ENCODE measurements at regions not wholly inside any gene's neighbourhood (a gene's known extent, or its start where the extent isn't known, plus 50 kb on each side); places are given as distances from the start of the nearest gene placed in this dataset.

DNA sequence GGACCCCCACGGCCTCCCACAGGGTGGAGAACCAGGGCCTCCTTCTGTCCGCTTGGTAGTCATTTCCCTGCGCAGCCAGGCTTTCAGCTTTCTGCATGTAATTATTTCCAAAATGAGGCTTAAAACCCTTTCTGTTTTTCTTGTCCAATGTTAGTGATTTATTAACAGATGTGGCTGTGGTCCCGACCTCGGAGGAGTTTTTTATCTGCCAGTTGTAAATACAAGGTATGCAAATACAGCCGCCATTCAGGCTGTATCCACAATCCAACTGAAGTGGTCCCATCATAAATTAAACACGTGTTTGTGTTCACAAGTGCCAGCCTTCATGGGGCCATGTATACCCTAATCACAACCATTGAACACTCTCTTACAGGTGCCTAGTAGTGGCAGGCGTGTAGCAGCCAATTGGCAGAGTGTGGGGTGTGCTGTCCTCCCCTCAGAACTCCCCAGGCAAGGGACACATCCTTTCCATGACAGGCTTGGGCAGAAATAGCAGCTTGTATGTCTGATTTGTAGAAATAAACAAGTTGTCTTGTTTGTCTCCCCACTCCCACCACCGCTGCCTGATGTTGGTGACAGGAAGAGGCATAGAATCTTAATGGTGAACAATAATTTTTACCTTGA, 251.3 kb upstream of the MKI67 start:
- DNase-seq = no peak

GRCh38 chr10:128377988-128378387, 251.8 kb upstream of the MKI67 start:
- DNase-seq = no peak

- no peak for DNase-seq
Observed at GRCh38 chr10:128380946-128381345, 254.7 kb upstream of the MKI67 start.

- DNase-seq = no peak
Observed at GRCh38 chr10:128382225-128382624, 256.0 kb upstream of the MKI67 start.

DNA sequence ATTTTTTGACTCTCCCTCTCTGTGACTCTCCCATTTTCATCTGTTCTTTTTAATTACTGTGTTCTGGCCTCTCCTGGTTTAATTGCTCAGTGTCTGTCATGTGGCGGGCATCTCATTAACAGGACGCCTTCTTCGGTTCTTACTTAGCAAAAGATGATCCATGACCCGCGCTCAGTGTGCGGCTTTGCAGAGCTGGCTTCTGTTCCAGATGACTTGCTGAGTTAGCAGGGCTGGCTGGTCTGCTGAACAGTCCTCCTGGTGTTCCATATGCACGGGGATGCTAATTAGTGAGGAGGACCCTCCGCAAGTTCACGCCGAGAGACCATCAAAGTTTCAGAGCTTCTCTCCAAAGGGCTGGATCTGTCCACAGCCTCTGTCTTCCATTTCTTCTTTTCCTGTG, 258.6 kb upstream of the MKI67 start:
- no peak for DNase-seq

GRCh38 chr10:128386231-128386630, 260.0 kb upstream of the MKI67 start:
- no peak for DNase-seq

GRCh38 chr10:128386816-128387604, 260.8 kb upstream of the MKI67 start:
- DNase-seq = no peak

DNA sequence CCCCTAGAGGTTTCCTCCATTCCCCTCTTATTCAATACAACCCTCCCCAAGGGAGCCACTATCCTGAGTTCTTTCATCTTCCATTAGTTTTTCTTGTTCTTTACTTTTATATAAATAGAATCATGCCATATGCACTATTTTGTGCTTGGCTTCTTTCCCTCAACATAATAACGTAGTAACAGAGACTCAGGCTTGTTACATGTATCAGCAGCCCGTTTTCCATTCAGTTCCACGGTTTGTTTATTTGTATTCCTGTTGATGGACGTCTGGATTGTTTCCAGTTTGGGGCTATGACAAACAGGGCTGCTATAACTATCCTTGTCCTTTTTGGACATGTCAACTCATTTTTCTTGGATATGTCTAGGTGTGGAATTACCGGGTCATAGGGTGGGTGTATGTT, 264.4 kb upstream of the MKI67 start:
- DNase-seq = no peak

DNA sequence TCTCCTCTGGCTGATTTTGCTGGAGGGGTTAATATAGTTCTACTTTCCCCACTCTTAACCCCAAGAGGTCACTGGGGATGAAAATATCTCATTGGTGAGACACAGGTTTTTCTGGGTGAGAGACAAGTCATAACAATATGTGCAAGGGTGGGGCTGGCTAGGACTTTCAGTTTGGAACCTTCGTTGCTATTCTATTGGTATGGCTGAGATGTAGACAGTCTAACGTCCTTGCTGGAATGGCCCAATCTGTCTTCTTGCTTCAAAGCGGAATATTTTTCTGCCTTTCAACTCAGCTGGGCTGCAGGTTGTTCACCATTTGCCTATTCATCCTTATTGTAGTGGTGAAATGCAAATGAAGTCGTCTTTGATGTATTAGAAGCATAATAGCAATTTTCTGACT, 267.3 kb upstream of the MKI67 start:
- no peak for DNase-seq

GRCh38 chr10:128398118-128398517, 271.9 kb upstream of the MKI67 start:
- DNase-seq = no peak

DNA sequence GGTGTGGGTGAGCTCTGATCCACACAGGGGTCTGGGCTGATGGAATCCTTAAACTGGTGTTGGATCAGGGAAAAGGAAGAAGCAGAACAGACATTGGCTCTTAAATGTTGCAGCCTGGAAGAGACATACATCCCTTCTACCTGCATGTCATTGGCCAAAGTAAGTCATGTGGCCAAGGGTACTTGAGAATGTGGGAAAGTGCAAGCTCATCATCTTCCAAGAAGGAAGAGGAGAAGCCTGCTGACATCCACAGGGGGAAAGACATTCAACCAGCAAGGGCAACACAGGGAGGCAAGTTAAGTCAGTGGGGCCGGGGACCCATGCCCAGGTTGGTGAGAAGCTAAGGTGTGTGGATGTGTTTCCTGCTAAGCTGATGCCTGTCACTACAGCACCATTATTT, 272.8 kb upstream of the MKI67 start:
- no peak for DNase-seq

DNA sequence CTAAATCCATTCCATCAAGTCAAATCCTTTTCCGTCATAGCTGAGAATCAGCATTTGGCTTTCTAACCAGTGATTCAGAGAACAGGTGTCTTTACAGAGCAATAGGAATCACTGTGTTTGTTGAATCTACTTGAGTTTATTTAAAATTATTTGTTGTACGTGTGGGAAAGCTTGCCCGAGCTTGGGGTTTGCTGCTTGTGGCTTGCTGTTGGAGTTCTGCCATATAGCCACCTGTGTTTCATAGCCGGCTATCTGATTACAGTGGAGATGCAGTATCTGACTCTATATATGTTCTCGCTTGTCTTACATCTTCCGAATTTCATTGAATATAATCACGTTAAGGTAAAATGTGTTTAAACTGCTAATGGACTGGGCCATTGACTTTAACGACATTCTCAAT, 274.3 kb upstream of the MKI67 start:
- no peak for DNase-seq

DNA sequence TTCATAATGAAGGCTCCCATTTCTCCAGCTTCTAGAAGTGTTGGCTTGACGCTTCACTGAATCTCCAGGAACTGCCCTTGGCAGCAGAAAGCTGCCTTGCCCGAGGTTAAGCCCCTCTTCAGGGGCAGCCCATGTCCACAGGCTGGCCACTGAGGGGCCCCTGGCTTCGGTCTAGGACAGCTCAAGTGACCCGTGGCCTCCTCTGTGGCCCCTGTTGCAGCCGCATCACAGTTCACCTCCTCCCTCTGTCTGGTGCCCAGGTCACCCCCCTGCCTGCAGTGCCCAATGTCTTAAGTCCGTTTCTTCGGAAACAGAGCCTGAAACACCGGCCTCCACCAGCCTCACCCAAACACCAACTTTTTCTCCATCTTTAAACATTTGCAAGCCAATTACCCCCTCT, 279.2 kb upstream of the MKI67 start:
- no peak for DNase-seq

GRCh38 chr10:128411643-128412042, 285.4 kb upstream of the MKI67 start:
- DNase-seq = no peak

- no peak for DNase-seq
Observed at GRCh38 chr10:128414568-128414967, 288.3 kb upstream of the MKI67 start.

DNA sequence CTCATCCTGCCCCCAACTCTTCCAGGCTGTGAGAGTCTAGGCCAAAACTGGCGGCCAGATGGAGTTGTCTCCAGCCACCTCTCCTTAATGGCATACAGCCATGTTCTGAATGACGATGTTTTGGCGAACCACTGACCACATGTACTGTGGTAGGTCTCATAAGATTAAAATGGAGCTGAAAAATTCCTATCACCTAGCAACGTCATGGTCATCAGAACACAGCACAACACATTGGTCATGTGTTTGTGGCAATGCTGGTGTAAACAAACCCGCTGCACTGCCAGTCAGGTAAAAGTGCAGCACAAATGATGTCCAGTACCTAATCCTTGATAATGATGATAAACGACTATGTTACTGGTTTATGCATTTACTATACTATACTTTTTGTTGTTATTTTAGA, 290.0 kb upstream of the MKI67 start:
- no peak for DNase-seq

DNA sequence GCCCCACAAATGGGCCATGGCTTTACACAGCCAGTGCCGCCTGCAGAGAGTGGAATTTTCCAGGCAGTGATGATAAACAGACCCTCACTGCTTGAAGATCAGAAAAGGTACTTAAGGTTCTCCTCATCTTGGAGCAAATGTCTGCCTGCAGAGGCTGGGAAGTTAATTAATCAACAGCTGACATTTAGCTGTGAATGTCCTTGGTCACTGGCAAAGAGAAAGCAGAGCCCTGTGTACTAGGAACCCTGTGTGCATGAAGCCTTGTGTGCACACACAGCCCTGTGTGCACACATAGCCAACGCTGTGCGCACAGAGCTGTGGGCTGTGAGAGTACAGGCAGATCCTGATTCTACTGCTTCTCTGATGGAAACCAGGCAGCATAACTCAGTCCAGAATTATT, 291.6 kb upstream of the MKI67 start:
- DNase-seq = no peak

DNA sequence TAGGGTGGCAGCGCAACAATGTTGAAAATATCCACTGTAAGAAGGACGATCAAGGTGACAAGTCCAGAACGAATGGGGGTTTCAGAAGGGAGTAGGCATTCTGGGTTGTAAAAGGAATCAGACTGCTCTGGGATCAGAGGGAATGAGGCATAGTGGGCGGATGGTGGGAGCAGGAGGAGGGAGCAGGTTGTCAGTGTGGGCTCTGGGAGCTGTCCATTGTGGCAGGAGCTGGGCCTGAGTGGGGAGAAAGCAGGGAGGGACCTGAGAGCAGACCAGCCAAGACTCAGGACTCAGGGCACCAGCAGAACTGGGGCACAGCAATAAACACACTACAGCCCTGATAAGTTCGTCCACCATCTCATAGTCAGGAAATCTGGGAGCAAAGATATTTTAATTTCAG, 292.6 kb upstream of the MKI67 start:
- DNase-seq = no peak

- no peak for DNase-seq
Observed at GRCh38 chr10:128419466-128420019, 293.3 kb upstream of the MKI67 start.

DNA sequence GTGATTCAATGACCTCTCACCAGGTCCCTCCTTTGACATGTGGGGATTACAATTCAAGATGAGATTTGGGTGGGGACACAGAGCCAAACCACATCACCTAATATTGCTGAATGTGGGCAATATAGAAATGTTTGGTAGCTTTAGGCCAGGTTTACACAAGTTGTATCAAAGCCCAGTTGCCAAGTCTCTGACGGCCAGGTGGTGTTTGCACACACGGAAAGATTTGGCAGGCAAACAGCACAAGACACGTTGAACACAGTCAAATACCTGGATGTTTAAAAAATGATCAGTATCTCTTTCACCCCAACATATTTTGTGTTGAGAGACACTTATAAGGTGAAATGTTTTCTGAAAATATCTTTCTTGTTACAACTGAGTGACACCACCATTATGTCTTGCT, 294.4 kb upstream of the MKI67 start:
- no peak for DNase-seq

DNA sequence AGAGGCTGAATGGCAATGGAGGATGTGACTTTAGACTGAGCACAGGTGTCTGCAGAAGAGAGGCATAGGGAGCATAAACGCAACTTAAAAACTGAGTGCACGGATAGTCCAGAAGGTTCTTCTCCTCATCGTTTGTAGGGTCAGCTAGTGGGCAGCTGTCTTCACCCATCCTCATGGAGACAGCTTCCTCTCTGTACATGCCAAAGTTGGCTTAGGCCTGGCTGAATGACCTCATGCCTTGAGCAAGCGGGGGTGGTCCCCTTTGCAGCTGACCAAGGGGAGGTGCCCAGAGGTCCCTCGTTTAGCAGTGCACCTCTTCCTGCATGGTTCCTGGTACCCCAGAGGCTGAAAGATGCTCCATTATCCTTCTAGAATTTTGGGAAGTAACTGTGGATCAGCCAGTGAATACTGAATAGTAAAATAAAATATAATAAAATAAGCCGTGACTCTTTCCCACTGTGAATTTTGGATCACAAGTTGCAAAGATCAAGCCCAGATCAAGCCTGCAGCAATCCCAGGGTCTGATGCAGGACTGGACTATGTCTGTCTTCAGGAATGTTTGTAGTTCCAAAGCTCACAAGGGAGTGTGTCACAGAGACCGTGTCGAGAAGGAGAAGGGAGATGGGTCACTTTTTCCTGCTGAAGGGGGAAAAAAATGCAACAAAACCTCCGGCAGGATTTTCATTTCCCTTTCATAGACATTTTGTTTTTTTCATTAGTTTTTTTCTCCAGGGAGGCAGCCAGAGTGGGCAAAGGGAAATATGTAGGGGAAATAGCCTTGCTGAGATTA, 295.3 kb upstream of the MKI67 start:
- no peak for DNase-seq

DNA sequence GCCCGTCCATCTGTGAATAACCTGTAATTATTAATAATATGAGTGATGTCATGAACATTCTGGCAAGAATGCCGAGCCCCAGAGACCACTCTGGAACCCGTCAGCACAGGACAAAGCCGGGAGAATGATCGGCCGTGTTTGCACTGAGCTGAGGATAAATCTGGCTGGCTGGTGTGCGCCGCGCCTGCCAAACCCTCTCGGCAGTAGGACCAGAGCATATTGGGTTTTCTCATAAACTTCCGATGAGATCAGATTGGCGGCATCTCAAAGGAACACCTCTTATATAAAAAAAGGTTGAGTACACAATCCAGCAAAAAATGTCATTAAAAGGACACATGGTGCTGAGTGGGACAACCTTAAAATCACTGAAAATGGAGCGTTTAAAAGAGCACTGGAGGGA, 296.0 kb upstream of the MKI67 start:
- no peak for DNase-seq

GRCh38 chr10:128422999-128423398, 296.8 kb upstream of the MKI67 start:
- no peak for DNase-seq

DNA sequence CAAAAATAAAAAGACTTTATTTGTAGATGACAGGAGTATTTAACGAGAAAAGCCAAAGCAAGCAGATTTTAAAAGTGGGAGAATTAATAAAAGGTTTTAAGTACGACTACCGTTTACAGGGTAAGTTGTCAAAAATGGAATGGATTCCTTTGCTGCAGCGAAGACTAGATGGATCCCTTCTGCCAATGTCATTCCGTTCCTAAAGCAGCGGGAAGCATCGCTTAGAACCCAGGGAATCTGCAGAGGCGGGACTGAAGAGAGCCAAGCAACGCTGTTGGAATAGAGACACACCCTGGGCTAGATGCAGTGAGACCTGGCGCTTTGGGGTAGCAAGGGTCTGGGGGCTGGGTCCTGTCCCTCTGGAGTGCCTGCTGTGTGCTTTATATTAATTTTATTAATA, 303.1 kb upstream of the MKI67 start:
- no peak for DNase-seq
